GM23338 (cell line): ENCODE measurements at regions not wholly inside any gene's neighbourhood (a gene's known extent, or its start where the extent isn't known, plus 50 kb on each side); places are given as distances from the start of the nearest gene placed in this dataset.

Source experiments
- ATAC-seq: fragments of 200-7000 bp; cut with Tn5 transposase; 3 replicates; pipeline ENCODE4 v1.9.1; 2020
- DNase-seq: peaks from one replicate; pipeline ENCODE4 v3.0.0-alpha.2; 2015; ENCODE audit warnings: low spot score
- H2AFZ ChIP-seq: fragments of 200-600 bp; sonication (generic); 2 replicates; pipeline ENCODE4 v1.8.0; 2016; ENCODE audit warnings: antibody characterized with exemption, mild to moderate bottlenecking, moderate library complexity
- H3F3A ChIP-seq: fragments of 200-600 bp; sonication (generic); replicated peaks from 2 replicates; pipeline ENCODE4 v1.8.0; 2017; ENCODE audit warnings: antibody characterized with exemption, mixed run types, low read depth
- H3K27ac ChIP-seq: fragments of 200-600 bp; sonication (generic); 2 replicates; pipeline ENCODE4 v1.6.1; 2016; ENCODE audit warnings: low read depth
- H3K27me3 ChIP-seq: fragments of 200-600 bp; sonication (generic); 2 replicates; pipeline ENCODE4 v1.8.0; 2016; ENCODE audit warnings: mild to moderate bottlenecking, mixed run types, moderate library complexity; ENCODE audit not compliant: insufficient read depth
- H3K36me3 ChIP-seq: fragments of 200-600 bp; sonication (generic); 2 replicates; pipeline ENCODE4 v1.8.0; 2016; ENCODE audit warnings: mild to moderate bottlenecking; ENCODE audit not compliant: insufficient read depth
- H3K4me1 ChIP-seq: fragments of 200-600 bp; sonication (generic); 2 replicates; pipeline ENCODE4 v1.8.0; 2016; ENCODE audit warnings: mild to moderate bottlenecking, moderate library complexity; ENCODE audit not compliant: insufficient read depth
- H3K4me2 ChIP-seq: fragments of 200-600 bp; sonication (generic); 2 replicates; pipeline ENCODE4 v1.7.1; 2017; ENCODE audit warnings: mixed run types
- H3K4me3 ChIP-seq: fragments of 200-600 bp; sonication (generic); 2 replicates; pipeline ENCODE4 v1.6.1; 2016; ENCODE audit warnings: mixed run types
- H3K79me2 ChIP-seq: fragments of 200-600 bp; sonication (generic); replicated peaks from 2 replicates; pipeline ENCODE4 v1.8.0; 2017; ENCODE audit warnings: mild to moderate bottlenecking; ENCODE audit not compliant: insufficient read depth
- H3K9me2 ChIP-seq: fragments of 200-600 bp; sonication (generic); 2 replicates; pipeline ENCODE4 v1.8.0; 2017; ENCODE audit not compliant: insufficient read depth
- H4K20me1 ChIP-seq: fragments of 200-600 bp; sonication (generic); replicated peaks from 2 replicates; pipeline ENCODE4 v1.8.0; 2017; ENCODE audit warnings: mild to moderate bottlenecking; ENCODE audit not compliant: insufficient read depth
- H3K27ac Mint-ChIP-seq: 2 replicates; pipeline ENCODE4 v1.8.0; 2020; ENCODE audit warnings: inconsistent platforms, mild to moderate bottlenecking, moderate library complexity, mixed read lengths
- H3K27me3 Mint-ChIP-seq: 3 replicates; pipeline ENCODE4 v1.8.0; 2022; ENCODE audit warnings: low read depth, mild to moderate bottlenecking, moderate library complexity, mixed read lengths, inconsistent platforms; ENCODE audit not compliant: insufficient read depth, poor library complexity
- H3K36me3 Mint-ChIP-seq: 3 replicates; pipeline ENCODE4 v1.8.0; 2021; ENCODE audit warnings: low read depth, mild to moderate bottlenecking, inconsistent platforms, moderate library complexity, mixed read lengths
- H3K4me1 Mint-ChIP-seq: 3 replicates; pipeline ENCODE4 v1.8.0; 2020; ENCODE audit warnings: mild to moderate bottlenecking, inconsistent platforms, mixed read lengths
- H3K4me3 Mint-ChIP-seq: 3 replicates; pipeline ENCODE4 v1.8.0; 2021; ENCODE audit warnings: moderate library complexity, mild to moderate bottlenecking, inconsistent platforms, mixed read lengths
- H3K9me3 Mint-ChIP-seq: 3 replicates; pipeline ENCODE4 v1.8.0; 2020; ENCODE audit warnings: moderate library complexity, mild to moderate bottlenecking, inconsistent platforms, mixed read lengths
- CREB1 ChIP-seq: fragments of 250-450 bp; sonication (Bioruptor Pico); IDR thresholded peaks from 2 replicates; pipeline ENCODE4 v1.5.0; 2020; ENCODE audit warnings: low read depth, mild to moderate bottlenecking, moderate library complexity
- EZH2phosphoT487 ChIP-seq: fragments of 200-600 bp; sonication (generic); IDR thresholded peaks from one replicate; pipeline ENCODE4 v1.8.1; 2018; ENCODE audit warnings: antibody characterized with exemption; ENCODE audit not compliant: unreplicated experiment
- JUNB ChIP-seq: IDR thresholded peaks from one replicate; pipeline ENCODE4 v1.6.1; 2016; ENCODE audit warnings: antibody characterized with exemption; ENCODE audit not compliant: unreplicated experiment
- NANOG ChIP-seq: IDR thresholded peaks from 2 replicates; pipeline ENCODE4 v1.6.1; 2016; ENCODE audit warnings: antibody characterized with exemption, borderline replicate concordance
- POLR2AphosphoS5 ChIP-seq: IDR thresholded peaks from 2 replicates; pipeline ENCODE4 v1.6.1; 2016; ENCODE audit warnings: antibody characterized with exemption, low read depth
- STAT1 ChIP-seq: IDR thresholded peaks from one replicate; pipeline ENCODE4 v1.6.1; 2016; ENCODE audit warnings: antibody characterized with exemption; ENCODE audit not compliant: unreplicated experiment
- ZNF114 ChIP-seq: fragments of 250-450 bp; sonication (Bioruptor Pico); IDR thresholded peaks from 2 replicates; pipeline ENCODE4 v1.5.0; 2020; ENCODE audit warnings: mild to moderate bottlenecking, moderate library complexity
- ZNF331 ChIP-seq: fragments of 250-450 bp; sonication (Bioruptor Pico); IDR thresholded peaks from 2 replicates; pipeline ENCODE4 v1.5.0; 2020; ENCODE audit warnings: low read depth, mild to moderate bottlenecking, moderate library complexity
- TF ChIP-seq, protein P1 (sequence below): fragments of 250-450 bp; sonication (Bioruptor Pico); IDR thresholded peaks from 2 replicates; pipeline ENCODE4 v1.5.0; 2020; ENCODE audit warnings: mild to moderate bottlenecking, moderate library complexity
- TF ChIP-seq, protein P2 (sequence below), 2 experiments: fragments of 200-600 bp in 1 of 2; sonication (generic) in 1 of 2; conservative IDR thresholded peaks; 2 replicates each; pipeline versions ENCODE4 v1.5.1 to v1.6.1; 2016 to 2017; ENCODE audit warnings: antibody characterized with exemption in 2 of 2, low read depth in 2 of 2, mild to moderate bottlenecking in 2 of 2, moderate library complexity in 1 of 2

DNA sequence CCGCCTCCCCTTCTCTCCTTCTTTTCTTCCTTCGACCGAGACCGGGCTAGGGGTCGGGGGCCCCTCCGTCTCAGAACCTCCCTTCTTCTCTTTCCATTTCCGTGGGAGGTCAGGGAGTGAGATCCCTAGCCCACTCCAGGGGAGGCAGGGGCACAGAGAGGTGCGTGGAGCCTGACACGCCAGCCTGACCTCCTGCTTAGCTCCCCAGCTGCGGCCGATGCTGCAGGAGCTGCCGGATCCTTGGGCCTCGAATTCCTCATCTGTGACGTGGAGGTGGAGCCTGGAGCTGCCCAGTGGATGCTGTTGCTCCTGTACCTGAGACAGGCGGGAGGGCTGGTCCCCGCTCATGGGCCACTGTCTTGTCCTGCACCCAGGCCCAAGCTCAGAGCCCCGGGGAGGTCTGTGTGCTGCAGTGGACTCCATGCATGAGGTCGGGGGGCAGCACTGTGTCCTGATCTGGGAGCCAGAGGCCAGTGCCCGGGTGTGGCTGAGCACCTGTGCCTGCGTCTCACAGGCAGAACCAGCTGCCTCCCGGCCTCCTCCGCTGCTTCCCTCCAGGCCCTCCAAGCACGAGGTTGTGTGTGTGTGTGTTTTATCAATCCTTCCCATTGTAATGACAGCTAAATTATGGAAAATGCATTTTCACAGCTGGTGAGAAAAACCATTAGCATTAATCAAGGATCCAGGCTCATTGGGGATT, 55.3 kb upstream of the TTC34 start:
- H4K20me1 ChIP-seq, result no peaks in the 10 kb centered on the region
- H3K79me2 ChIP-seq, result no peaks in the 10 kb centered on the region
- no peaks in the 10 kb centered on the region for H3K36me3 ChIP-seq
- H3K4me2 ChIP-seq, result no peak overlapping the region
- peaks cover 90% of the 10 kb centered on the region for H3K9me3 Mint-ChIP-seq
- H3K27me3 ChIP-seq, result no peaks in the 10 kb centered on the region
- H3K4me1 ChIP-seq, result no peaks in the 10 kb centered on the region
- no peaks in the 10 kb centered on the region for H3K9me2 ChIP-seq
- no peaks in the 10 kb centered on the region for H3F3A ChIP-seq
- no peak for ATAC-seq
- no peak overlapping the region for H2AFZ ChIP-seq
- no peak overlapping the region for H3K27ac Mint-ChIP-seq
- no peak overlapping the region for H3K4me3 ChIP-seq
- no peaks in the 10 kb centered on the region for H3K4me1 Mint-ChIP-seq
- H3K27me3 Mint-ChIP-seq, result peaks cover 6% of the 10 kb centered on the region
- TF ChIP-seq, protein P1, sequence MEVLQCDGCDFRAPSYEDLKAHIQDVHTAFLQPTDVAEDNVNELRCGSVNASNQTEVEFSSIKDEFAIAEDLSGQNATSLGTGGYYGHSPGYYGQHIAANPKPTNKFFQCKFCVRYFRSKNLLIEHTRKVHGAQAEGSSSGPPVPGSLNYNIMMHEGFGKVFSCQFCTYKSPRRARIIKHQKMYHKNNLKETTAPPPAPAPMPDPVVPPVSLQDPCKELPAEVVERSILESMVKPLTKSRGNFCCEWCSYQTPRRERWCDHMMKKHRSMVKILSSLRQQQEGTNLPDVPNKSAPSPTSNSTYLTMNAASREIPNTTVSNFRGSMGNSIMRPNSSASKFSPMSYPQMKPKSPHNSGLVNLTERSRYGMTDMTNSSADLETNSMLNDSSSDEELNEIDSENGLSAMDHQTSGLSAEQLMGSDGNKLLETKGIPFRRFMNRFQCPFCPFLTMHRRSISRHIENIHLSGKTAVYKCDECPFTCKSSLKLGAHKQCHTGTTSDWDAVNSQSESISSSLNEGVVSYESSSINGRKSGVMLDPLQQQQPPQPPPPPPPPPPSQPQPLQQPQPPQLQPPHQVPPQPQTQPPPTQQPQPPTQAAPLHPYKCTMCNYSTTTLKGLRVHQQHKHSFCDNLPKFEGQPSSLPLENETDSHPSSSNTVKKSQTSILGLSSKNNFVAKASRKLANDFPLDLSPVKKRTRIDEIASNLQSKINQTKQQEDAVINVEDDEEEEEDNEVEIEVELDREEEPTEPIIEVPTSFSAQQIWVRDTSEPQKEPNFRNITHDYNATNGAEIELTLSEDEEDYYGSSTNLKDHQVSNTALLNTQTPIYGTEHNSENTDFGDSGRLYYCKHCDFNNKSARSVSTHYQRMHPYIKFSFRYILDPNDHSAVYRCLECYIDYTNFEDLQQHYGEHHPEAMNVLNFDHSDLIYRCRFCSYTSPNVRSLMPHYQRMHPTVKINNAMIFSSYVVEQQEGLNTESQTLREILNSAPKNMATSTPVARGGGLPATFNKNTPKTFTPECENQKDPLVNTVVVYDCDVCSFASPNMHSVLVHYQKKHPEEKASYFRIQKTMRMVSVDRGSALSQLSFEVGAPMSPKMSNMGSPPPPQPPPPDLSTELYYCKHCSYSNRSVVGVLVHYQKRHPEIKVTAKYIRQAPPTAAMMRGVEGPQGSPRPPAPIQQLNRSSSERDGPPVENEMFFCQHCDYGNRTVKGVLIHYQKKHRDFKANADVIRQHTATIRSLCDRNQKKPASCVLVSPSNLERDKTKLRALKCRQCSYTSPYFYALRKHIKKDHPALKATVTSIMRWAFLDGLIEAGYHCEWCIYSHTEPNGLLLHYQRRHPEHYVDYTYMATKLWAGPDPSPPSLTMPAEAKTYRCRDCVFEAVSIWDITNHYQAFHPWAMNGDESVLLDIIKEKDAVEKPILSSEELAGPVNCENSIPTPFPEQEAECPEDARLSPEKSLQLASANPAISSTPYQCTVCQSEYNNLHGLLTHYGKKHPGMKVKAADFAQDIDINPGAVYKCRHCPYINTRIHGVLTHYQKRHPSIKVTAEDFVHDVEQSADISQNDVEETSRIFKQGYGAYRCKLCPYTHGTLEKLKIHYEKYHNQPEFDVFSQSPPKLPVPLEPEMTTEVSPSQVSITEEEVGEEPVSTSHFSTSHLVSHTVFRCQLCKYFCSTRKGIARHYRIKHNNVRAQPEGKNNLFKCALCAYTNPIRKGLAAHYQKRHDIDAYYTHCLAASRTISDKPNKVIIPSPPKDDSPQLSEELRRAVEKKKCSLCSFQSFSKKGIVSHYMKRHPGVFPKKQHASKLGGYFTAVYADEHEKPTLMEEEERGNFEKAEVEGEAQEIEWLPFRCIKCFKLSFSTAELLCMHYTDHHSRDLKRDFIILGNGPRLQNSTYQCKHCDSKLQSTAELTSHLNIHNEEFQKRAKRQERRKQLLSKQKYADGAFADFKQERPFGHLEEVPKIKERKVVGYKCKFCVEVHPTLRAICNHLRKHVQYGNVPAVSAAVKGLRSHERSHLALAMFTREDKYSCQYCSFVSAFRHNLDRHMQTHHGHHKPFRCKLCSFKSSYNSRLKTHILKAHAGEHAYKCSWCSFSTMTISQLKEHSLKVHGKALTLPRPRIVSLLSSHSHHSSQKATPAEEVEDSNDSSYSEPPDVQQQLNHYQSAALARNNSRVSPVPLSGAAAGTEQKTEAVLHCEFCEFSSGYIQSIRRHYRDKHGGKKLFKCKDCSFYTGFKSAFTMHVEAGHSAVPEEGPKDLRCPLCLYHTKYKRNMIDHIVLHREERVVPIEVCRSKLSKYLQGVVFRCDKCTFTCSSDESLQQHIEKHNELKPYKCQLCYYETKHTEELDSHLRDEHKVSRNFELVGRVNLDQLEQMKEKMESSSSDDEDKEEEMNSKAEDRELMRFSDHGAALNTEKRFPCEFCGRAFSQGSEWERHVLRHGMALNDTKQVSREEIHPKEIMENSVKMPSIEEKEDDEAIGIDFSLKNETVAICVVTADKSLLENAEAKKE, result no peak
- TF ChIP-seq STAT1 (no peak), CREB1 (CRISPR knock-in tag) (no peak), ZNF331 (CRISPR knock-in tag) (no peak), POLR2AphosphoS5 (no peak), JUNB (no peak), NANOG (no peak), EZH2phosphoT487 (no peak), ZNF114 (no peak)
- TF ChIP-seq, protein P2, sequence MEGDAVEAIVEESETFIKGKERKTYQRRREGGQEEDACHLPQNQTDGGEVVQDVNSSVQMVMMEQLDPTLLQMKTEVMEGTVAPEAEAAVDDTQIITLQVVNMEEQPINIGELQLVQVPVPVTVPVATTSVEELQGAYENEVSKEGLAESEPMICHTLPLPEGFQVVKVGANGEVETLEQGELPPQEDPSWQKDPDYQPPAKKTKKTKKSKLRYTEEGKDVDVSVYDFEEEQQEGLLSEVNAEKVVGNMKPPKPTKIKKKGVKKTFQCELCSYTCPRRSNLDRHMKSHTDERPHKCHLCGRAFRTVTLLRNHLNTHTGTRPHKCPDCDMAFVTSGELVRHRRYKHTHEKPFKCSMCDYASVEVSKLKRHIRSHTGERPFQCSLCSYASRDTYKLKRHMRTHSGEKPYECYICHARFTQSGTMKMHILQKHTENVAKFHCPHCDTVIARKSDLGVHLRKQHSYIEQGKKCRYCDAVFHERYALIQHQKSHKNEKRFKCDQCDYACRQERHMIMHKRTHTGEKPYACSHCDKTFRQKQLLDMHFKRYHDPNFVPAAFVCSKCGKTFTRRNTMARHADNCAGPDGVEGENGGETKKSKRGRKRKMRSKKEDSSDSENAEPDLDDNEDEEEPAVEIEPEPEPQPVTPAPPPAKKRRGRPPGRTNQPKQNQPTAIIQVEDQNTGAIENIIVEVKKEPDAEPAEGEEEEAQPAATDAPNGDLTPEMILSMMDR (conservative IDR thresholded peaks at IDR 0.05; ENCODE audit: low read depth in 2 of 2), result no peak
- no peak overlapping the region for H3K4me3 Mint-ChIP-seq
- peaks cover 27% of the 10 kb centered on the region for H3K36me3 Mint-ChIP-seq
- H3K27ac ChIP-seq, result no peak overlapping the region
- DNase-seq, result no peak
